Right atrium auricular region (tissue), 2 donors: ENCODE measurements at regions not wholly inside any gene's neighbourhood (a gene's known extent, or its start where the extent isn't known, plus 50 kb on each side); places are given as distances from the start of the nearest gene placed in this dataset.

ENCODE experiments used
- DNase-seq: peaks from one replicate; pipeline ENCODE4 v3.0.0-alpha.2; 2019; ENCODE audit warnings: low spot score
- H3K27ac ChIP-seq, 2 donors: fragments of 200-600 bp; sonication (generic); 1 replicate in 1 of 2; 2 replicates in 1 of 2; pipeline ENCODE4 v1.5.1; 2016 to 2019
- H3K27me3 ChIP-seq, 2 donors: fragments of 200-600 bp; sonication (generic); one replicate each; pipeline versions ENCODE4 v1.5.1 to v1.6.0; 2017 to 2019
- H3K36me3 ChIP-seq: fragments of 200-600 bp; sonication (generic); one replicate; pipeline ENCODE4 v1.5.1; 2016
- H3K4me1 ChIP-seq, 2 donors: fragments of 200-600 bp; sonication (generic); one replicate each; pipeline versions ENCODE4 v1.5.1 to v1.6.0; 2017 to 2019
- H3K4me3 ChIP-seq, 2 donors: fragments of 200-600 bp; sonication (generic); 1 replicate in 1 of 2; 2 replicates in 1 of 2; pipeline ENCODE4 v1.5.1; 2017 to 2019; ENCODE audit warnings: mild to moderate bottlenecking in 1 of 2, moderate library complexity in 1 of 2
- H3K9me3 ChIP-seq, 2 donors: fragments of 200-600 bp; sonication (generic); one replicate each; pipeline ENCODE4 v1.5.1; 2019
- CTCF ChIP-seq, 2 donors: fragments of 200-600 bp; sonication (generic); IDR thresholded peaks; one replicate each; pipeline ENCODE4 v1.5.1; 2019; ENCODE audit warnings: antibody characterized with exemption in 2 of 2

- DNase-seq: no peak
- Histone ChIP-seq H3K27ac (no peak overlapping the region), H3K27me3 (no peaks in the 10 kb centered on the region), H3K4me3 (no peak overlapping the region), H3K4me1 (no peaks in the 10 kb centered on the region), H3K36me3 (no peaks in the 10 kb centered on the region), H3K9me3 (no peaks in the 10 kb centered on the region)
- no peak for TF ChIP-seq CTCF (IDR thresholded peaks at IDR 0.05)
These were observed 286.6 kb downstream of the UBE3D start for GRCh38 chr6:82779041-82779440.

GRCh38 chr6:82780334-82780733 is 285.3 kb downstream of the UBE3D start:
- no peak overlapping the region for H3K27ac ChIP-seq
- TF ChIP-seq CTCF (IDR thresholded peaks at IDR 0.05): no peak
- no peak overlapping the region for H3K4me3 ChIP-seq
- no peaks in the 10 kb centered on the region for H3K9me3 ChIP-seq
- no peaks in the 10 kb centered on the region for H3K27me3 ChIP-seq
- H3K4me1 ChIP-seq: no peaks in the 10 kb centered on the region
- H3K36me3 ChIP-seq: no peaks in the 10 kb centered on the region
- no peak for DNase-seq

- no peaks in the 10 kb centered on the region for H3K4me1 ChIP-seq
- TF ChIP-seq CTCF (IDR thresholded peaks at IDR 0.05): no peak
- no peaks in the 10 kb centered on the region for H3K9me3 ChIP-seq
- no peak overlapping the region for H3K27ac ChIP-seq
- H3K36me3 ChIP-seq: no peaks in the 10 kb centered on the region
- H3K27me3 ChIP-seq: no peaks in the 10 kb centered on the region
- no peak for DNase-seq
- no peak overlapping the region for H3K4me3 ChIP-seq
These were observed 283.9 kb downstream of the UBE3D start for GRCh38 chr6:82781620-82782204.

GRCh38 chr6:82783587-82784236 is 281.9 kb downstream of the UBE3D start:
- no peak for DNase-seq
- Histone ChIP-seq H3K36me3 (no peaks in the 10 kb centered on the region), H3K4me3 (no peak overlapping the region), H3K9me3 (no peaks in the 10 kb centered on the region), H3K4me1 (no peaks in the 10 kb centered on the region), H3K27me3 (no peaks in the 10 kb centered on the region), H3K27ac (no peak overlapping the region)
- no peak for TF ChIP-seq CTCF (IDR thresholded peaks at IDR 0.05)

GRCh38 chr6:82785206-82785605 is 280.4 kb downstream of the UBE3D start:
- no peak for DNase-seq
- H3K27ac ChIP-seq: no peak overlapping the region
- H3K27me3 ChIP-seq: no peaks in the 10 kb centered on the region
- H3K9me3 ChIP-seq: no peaks in the 10 kb centered on the region
- H3K4me1 ChIP-seq: no peaks in the 10 kb centered on the region
- no peak overlapping the region for H3K4me3 ChIP-seq
- H3K36me3 ChIP-seq: no peaks in the 10 kb centered on the region
- TF ChIP-seq CTCF (IDR thresholded peaks at IDR 0.05): no peak

GRCh38 chr6:82786248-82786647 is 279.4 kb downstream of the UBE3D start:
- no peak for DNase-seq
- no peaks in the 10 kb centered on the region for H3K4me1 ChIP-seq
- H3K27ac ChIP-seq: no peak overlapping the region
- H3K9me3 ChIP-seq: peaks cover 0 to 8% of the 10 kb centered on the region in 2 donors
- no peaks in the 10 kb centered on the region for H3K27me3 ChIP-seq
- H3K36me3 ChIP-seq: no peaks in the 10 kb centered on the region
- TF ChIP-seq CTCF (IDR thresholded peaks at IDR 0.05): no peak
- H3K4me3 ChIP-seq: no peak overlapping the region
